Fibroblast of pulmonary artery (primary cell): ENCODE measurements at regions not wholly inside any gene's neighbourhood (a gene's known extent, or its start where the extent isn't known, plus 50 kb on each side); places are given as distances from the start of the nearest gene placed in this dataset.

Experiments
- DNase-seq: peaks from one replicate; pipeline ENCODE4 v3.0.0-alpha.2; 2010; ENCODE audit warnings: low read depth
- H3K4me3 ChIP-seq: replicated peaks from 2 replicates; pipeline ENCODE4 v1.5.1; 2011; ENCODE audit warnings: low read depth, mild to moderate bottlenecking, control low read depth, low read length, moderate library complexity
- CTCF ChIP-seq: IDR thresholded peaks from 2 replicates; pipeline ENCODE4 v1.5.1; 2011; ENCODE audit warnings: mild to moderate bottlenecking, control low read depth, low read length, inconsistent platforms; ENCODE audit errors: missing control alignments

- H3K4me3 ChIP-seq, result no peak overlapping the region
- no peak for TF ChIP-seq CTCF
These were observed 472.9 kb upstream of the THBS1 start for GRCh38 chr15:39108021-39108420.

GRCh38 chr15:39110336-39110735, 470.5 kb upstream of the THBS1 start:
- no peak for TF ChIP-seq CTCF
- DNase-seq, result peak; percentile 88
- H3K4me3 ChIP-seq, result no peak overlapping the region

More at GRCh38 chr15:39108021-39108420, 472.9 kb upstream of the THBS1 start:
- DNase-seq, result no peak

GRCh38 chr15:39110746-39111145, 470.1 kb upstream of the THBS1 start:
- no peak overlapping the region for H3K4me3 ChIP-seq
- no peak for TF ChIP-seq CTCF
- no peak for DNase-seq

GRCh38 chr15:39113741-39114140, 467.1 kb upstream of the THBS1 start:
- no peak for TF ChIP-seq CTCF
- no peak for DNase-seq
- no peak overlapping the region for H3K4me3 ChIP-seq

GRCh38 chr15:39114690-39115378, 466.0 kb upstream of the THBS1 start:
- no peak for DNase-seq
- no peak overlapping the region for H3K4me3 ChIP-seq
- no peak for TF ChIP-seq CTCF

GRCh38 chr15:39115379-39116057, 465.4 kb upstream of the THBS1 start:
- TF ChIP-seq CTCF, result no peak
- DNase-seq, result no peak
- H3K4me3 ChIP-seq, result no peak overlapping the region
